SK-N-SH treated with all-trans-retinoic acid at 6 μM for 48 hours (cell line): ENCODE measurements at regions not wholly inside any gene's neighbourhood (a gene's known extent, or its start where the extent isn't known, plus 50 kb on each side); places are given as distances from the start of the nearest gene placed in this dataset.

Source experiments
- BACH2 ChIP-seq: fragments of 250-450 bp; sonication (Bioruptor Pico); IDR thresholded peaks from 2 replicates; pipeline ENCODE4 v1.9.0; 2021; ENCODE audit warnings: mild to moderate bottlenecking, borderline replicate concordance
- ISL1 ChIP-seq: fragments of 250-450 bp; sonication (Bioruptor Pico); IDR thresholded peaks from 2 replicates; pipeline ENCODE4 v2.1.2; 2022; ENCODE audit warnings: mild to moderate bottlenecking, moderate library complexity
- PPARA ChIP-seq: fragments of 250-450 bp; sonication (Bioruptor Pico); IDR thresholded peaks from 2 replicates; pipeline ENCODE4 v1.5.0; 2020; ENCODE audit warnings: mild to moderate bottlenecking, borderline replicate concordance
- SNAI2 ChIP-seq: fragments of 250-450 bp; sonication (Bioruptor Pico); IDR thresholded peaks from 2 replicates; pipeline ENCODE4 v1.5.0; 2020; ENCODE audit warnings: mild to moderate bottlenecking, moderate library complexity
- TOX ChIP-seq: fragments of 250-450 bp; sonication (Bioruptor Pico); IDR thresholded peaks from 2 replicates; pipeline ENCODE4 v1.8.0; 2021; ENCODE audit warnings: mild to moderate bottlenecking, moderate library complexity, borderline replicate concordance
- ZC3H10 ChIP-seq: fragments of 250-450 bp; sonication (Bioruptor Pico); IDR thresholded peaks from 2 replicates; pipeline ENCODE4 v1.5.1; 2021; ENCODE audit warnings: mild to moderate bottlenecking, moderate library complexity
- ZFP30 ChIP-seq: fragments of 450-650 bp; formaldehyde crosslinking; IDR thresholded peaks from 2 replicates; pipeline ENCODE4 v1.5.0; 2022; ENCODE audit warnings: mild to moderate bottlenecking, moderate library complexity
- ZNF565 ChIP-seq: fragments of 450-650 bp; formaldehyde crosslinking; conservative IDR thresholded peaks from 2 replicates; pipeline ENCODE4 v1.5.0; 2020; ENCODE audit warnings: low read depth, mild to moderate bottlenecking, moderate library complexity
- ZNF70 ChIP-seq: fragments of 450-650 bp; formaldehyde crosslinking; IDR thresholded peaks from 2 replicates; pipeline ENCODE4 v1.5.0; 2020; ENCODE audit warnings: mild to moderate bottlenecking, moderate library complexity
- ZNF8 ChIP-seq: fragments of 450-650 bp; formaldehyde crosslinking; IDR thresholded peaks from 2 replicates; pipeline ENCODE4 v1.5.0; 2020; ENCODE audit warnings: mild to moderate bottlenecking, moderate library complexity

DNA sequence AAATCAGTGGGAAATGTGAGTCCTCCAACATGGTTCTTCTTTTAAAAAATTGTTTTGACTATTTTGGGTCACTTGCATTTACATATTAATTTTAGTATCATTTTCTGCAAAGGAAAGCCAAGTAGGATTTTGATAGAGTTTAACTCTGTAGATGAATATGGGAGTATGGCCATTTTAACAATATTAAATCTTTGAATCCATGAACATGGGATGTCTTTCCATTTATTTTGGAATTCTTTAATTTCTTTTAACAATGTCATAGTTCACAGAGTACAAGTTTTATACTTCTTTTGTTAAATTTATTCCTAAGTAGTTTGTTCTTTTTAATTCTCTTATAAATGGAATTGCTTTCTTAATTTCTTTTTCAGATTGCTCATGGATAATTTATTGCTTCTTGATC, 56.5 kb upstream of the ARMC2 start:
- no peak for TF ChIP-seq PPARA (CRISPR knock-in tag)
- TF ChIP-seq TOX (CRISPR knock-in tag), result no peak
- no peak for TF ChIP-seq ZNF70 (CRISPR knock-in tag)
- TF ChIP-seq ZNF565, result no peak
- no peak for TF ChIP-seq SNAI2 (CRISPR knock-in tag)
- TF ChIP-seq ZNF8 (CRISPR knock-in tag), result no peak
- TF ChIP-seq BACH2 (CRISPR knock-in tag), result no peak
- TF ChIP-seq ZFP30 (CRISPR knock-in tag), result no peak
- TF ChIP-seq ISL1 (CRISPR knock-in tag), result no peak
- no peak for TF ChIP-seq ZC3H10
